Mesothelial cell of epicardium (in vitro differentiated cells): ENCODE measurements at regions not wholly inside any gene's neighbourhood (a gene's known extent, or its start where the extent isn't known, plus 50 kb on each side); places are given as distances from the start of the nearest gene placed in this dataset.

ENCODE experiments used
- DNase-seq, 2 experiments: peaks; one replicate each; pipeline ENCODE4 v3.0.0; 2021; ENCODE audit warnings: low spot score in 2 of 2; ENCODE audit not compliant: unreplicated experiment in 2 of 2
- H3K27ac Mint-ChIP-seq: 2 replicates; pipeline ENCODE4 v1.8.0; 2021; ENCODE audit warnings: mixed read lengths
- H3K27me3 Mint-ChIP-seq: 2 replicates; pipeline ENCODE4 v1.8.0; 2021; ENCODE audit warnings: low read depth, mixed read lengths
- H3K36me3 Mint-ChIP-seq: 2 replicates; pipeline ENCODE4 v1.8.0; 2021; ENCODE audit warnings: mixed read lengths
- H3K4me1 Mint-ChIP-seq: 2 replicates; pipeline ENCODE4 v1.8.0; 2021; ENCODE audit warnings: mixed read lengths
- H3K4me3 Mint-ChIP-seq: 2 replicates; pipeline ENCODE4 v1.8.0; 2021; ENCODE audit warnings: mild to moderate bottlenecking, moderate library complexity, mixed read lengths
- H3K9me3 Mint-ChIP-seq: 2 replicates; pipeline ENCODE4 v1.8.0; 2021; ENCODE audit warnings: mixed read lengths
- TF ChIP-seq, protein P1 (sequence below): fragments of 200-600 bp; sonication (generic); IDR thresholded peaks from one replicate; pipeline ENCODE4 v1.5.0; 2021; ENCODE audit warnings: antibody characterized with exemption; ENCODE audit not compliant: unreplicated experiment

DNA sequence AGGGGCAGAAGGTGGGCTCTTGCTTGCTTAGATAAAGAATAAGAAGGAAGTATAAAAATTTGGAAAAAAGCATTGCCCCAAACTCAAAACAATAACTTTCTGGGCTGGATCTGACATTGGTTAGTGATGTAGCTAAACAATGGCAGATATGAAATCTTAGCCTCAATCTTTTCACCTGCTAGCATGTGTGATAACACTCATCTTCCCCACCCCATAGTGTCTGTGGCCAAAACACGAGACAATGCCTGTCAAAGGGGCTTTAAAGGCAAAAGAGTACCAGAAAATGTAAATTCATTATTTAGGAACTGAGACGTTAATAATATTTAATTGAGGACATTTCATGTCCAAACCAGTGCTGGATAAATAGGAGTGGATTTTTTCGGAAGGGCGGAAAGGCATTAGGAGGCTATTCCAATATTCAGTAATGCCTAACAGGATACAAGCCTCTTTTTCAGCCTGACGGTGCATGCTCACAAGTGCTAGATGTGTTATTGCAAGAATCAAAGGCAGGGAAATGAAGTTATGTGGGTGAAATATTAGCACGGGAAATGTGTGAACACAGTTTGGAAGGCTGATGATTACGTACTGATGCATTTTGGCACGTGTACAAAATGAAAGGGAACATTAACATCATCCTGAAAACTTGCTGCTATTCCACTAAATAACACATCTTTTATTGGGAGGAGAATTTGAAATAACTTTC, 395.7 kb downstream of the GALR1 start:
- Mint-ChIP-seq H3K36me3 (no peaks in the 10 kb centered on the region), H3K9me3 (peaks cover 8% of the 10 kb centered on the region), H3K4me1 (no peaks in the 10 kb centered on the region), H3K27ac (no peak overlapping the region), H3K27me3 (peaks cover 22% of the 10 kb centered on the region), H3K4me3 (no peak overlapping the region)
- TF ChIP-seq, protein P1, sequence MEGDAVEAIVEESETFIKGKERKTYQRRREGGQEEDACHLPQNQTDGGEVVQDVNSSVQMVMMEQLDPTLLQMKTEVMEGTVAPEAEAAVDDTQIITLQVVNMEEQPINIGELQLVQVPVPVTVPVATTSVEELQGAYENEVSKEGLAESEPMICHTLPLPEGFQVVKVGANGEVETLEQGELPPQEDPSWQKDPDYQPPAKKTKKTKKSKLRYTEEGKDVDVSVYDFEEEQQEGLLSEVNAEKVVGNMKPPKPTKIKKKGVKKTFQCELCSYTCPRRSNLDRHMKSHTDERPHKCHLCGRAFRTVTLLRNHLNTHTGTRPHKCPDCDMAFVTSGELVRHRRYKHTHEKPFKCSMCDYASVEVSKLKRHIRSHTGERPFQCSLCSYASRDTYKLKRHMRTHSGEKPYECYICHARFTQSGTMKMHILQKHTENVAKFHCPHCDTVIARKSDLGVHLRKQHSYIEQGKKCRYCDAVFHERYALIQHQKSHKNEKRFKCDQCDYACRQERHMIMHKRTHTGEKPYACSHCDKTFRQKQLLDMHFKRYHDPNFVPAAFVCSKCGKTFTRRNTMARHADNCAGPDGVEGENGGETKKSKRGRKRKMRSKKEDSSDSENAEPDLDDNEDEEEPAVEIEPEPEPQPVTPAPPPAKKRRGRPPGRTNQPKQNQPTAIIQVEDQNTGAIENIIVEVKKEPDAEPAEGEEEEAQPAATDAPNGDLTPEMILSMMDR, result no peak
- DNase-seq, result no peak

- TF ChIP-seq, protein P1, result no peak
- H3K27ac Mint-ChIP-seq, result no peak overlapping the region
- H3K36me3 Mint-ChIP-seq, result no peaks in the 10 kb centered on the region
- H3K9me3 Mint-ChIP-seq, result no peaks in the 10 kb centered on the region
- peaks cover 2% of the 10 kb centered on the region for H3K4me1 Mint-ChIP-seq
- H3K4me3 Mint-ChIP-seq, result no peak overlapping the region
- no peak for DNase-seq
- H3K27me3 Mint-ChIP-seq, result peaks cover 37% of the 10 kb centered on the region
Measured at GRCh38 chr18:77647472-77647871, 397.8 kb downstream of the GALR1 start.

DNA sequence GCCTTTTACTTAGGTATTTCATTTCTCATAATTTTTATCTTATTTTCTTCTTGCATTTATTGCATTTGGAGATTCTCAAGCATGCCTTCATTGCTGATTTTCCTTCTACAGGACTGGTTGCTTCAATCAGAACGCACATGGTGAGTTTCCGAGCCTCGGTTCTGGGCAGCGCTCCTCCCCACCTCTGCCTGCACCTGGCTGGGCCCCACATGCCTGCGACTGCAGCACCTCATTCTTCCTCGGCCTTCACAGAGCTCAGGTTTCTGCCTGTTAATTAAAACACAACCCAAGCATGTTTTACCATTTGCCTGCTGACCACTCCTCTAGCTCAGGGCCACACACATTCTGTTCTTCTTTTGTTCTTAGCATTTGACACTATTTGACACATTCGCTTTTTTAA, 398.8 kb downstream of the GALR1 start:
- Mint-ChIP-seq H3K27ac (no peak overlapping the region), H3K9me3 (no peaks in the 10 kb centered on the region), H3K36me3 (no peaks in the 10 kb centered on the region), H3K27me3 (peaks cover 41% of the 10 kb centered on the region), H3K4me1 (peaks cover 2% of the 10 kb centered on the region), H3K4me3 (no peak overlapping the region)
- no peak for DNase-seq
- TF ChIP-seq, protein P1, result no peak

DNA sequence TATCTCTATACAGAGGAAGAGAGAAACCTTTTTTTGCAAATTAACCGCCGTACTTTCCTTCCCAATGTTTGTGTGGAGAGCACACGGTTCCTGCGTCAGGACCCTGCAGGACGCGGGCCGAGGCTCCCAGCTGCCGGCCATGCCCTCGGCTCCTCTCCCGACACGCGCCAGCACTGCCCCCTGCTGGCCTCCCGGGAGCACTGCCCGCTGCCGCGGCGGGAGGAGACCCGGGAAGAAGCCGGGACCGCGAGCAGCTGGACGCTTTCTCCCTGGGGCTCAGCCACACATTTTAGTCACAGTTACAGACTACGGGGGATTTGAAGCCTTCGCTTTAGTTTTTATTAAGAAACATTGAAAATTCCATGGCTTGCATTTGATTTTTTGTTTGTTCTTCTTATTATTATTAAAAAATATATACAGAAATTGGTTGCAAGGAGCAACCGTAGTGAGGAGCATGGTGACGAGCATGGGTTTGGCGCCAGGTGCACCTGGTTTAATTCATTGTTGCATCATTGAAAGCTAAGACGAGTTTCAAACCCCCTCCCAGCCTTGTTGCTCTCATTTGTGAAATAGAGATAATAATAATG, 401.2 kb downstream of the GALR1 start:
- TF ChIP-seq, protein P1, result peak; percentile 94
- Mint-ChIP-seq H3K36me3 (no peaks in the 10 kb centered on the region), H3K9me3 (no peaks in the 10 kb centered on the region), H3K27me3 (peaks cover 52% of the 10 kb centered on the region), H3K27ac (no peak overlapping the region), H3K4me1 (peaks cover 2% of the 10 kb centered on the region), H3K4me3 (no peak overlapping the region)
- DNase-seq, result peak; percentile 70 to 90

- no peaks in the 10 kb centered on the region for H3K9me3 Mint-ChIP-seq
- H3K36me3 Mint-ChIP-seq, result no peaks in the 10 kb centered on the region
Measured at GRCh38 chr18:77651441-77651840, 401.8 kb downstream of the GALR1 start.

More at GRCh38 chr18:77651441-77651840, 401.8 kb downstream of the GALR1 start:
- Mint-ChIP-seq H3K27ac (no peak overlapping the region), H3K27me3 (peaks cover 49% of the 10 kb centered on the region), H3K4me3 (no peak overlapping the region), H3K4me1 (peaks cover 2% of the 10 kb centered on the region)
- TF ChIP-seq, protein P1, result no peak
- no peak for DNase-seq
